ENCODE measurements at regions not wholly inside any gene's neighbourhood (a gene's known extent, or its start where the extent isn't known, plus 50 kb on each side); places are given as distances from the start of the nearest gene placed in this dataset.
A peak's percentile ranks its signal among the peaks of the same experiment; 100 is the strongest.
"Not testable (repeated sequence)": the region's sequence is repeated elsewhere in the genome, so short reads cannot be mapped to it uniquely, and the experiment has no call there.

DNA sequence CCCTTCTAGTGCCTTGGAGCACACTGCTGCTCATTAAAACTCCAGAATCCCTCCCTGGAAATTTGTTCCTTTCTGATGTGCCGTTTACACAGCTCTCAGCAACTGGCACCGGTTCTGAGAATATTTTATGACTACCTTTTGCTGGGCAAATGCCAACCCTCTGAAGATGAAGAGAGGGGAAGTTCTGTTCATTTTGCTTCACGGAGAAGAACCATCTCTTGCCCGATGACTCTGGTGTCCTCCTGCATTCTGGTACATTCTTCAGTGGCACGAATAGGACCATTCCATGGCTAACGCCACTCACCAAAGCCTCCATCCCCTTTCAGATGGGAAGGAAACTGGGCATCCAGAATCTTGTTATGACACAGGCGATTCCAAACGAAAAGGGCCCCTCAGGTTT lies 96.2 kb upstream of the SIM2 start:
- DNase-seq, result no peak

GRCh38 chr21:36603221-36603620 lies 95.7 kb upstream of the SIM2 start:
- no peak for DNase-seq

GRCh38 chr21:36605426-36605825 lies 93.5 kb upstream of the SIM2 start:
- DNase-seq, result no peak

DNA sequence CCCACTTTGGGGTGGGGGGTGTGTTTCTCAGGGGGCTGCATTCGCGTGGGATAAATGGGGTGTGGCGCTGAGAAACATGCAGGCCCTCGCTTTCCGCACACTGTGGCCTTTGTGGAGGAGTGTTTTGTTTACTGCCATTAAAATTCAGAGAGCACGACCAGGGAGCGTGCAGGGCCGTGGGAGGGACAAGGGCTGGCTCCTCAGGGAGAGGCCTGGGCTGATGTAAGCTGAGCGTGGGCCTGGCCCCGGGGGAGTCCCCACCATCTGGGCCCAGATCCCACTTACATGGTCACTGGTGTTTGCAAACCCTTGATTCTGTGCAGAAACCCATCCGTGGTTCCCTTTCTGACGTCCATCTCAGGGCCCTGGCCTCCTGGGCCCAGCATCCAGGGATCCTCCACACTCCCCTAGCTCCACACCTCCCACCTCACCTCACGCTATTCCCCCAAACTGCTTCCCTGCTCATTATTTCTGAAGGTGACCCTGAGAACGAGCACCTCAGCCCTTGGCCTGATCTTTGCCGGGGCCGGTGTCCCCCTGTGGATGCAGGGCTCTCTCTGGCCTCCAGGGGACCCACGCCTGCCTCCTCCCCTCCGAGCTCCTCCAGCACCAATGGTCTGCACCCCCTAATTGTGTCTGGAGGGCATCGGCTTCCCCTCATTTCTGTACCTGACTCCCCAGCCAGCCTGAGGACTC lies 92.5 kb upstream of the SIM2 start:
- DNase-seq, result no peak

- no peak for DNase-seq
Observed at GRCh38 chr21:36606983-36607325, 92.0 kb upstream of the SIM2 start.

DNA sequence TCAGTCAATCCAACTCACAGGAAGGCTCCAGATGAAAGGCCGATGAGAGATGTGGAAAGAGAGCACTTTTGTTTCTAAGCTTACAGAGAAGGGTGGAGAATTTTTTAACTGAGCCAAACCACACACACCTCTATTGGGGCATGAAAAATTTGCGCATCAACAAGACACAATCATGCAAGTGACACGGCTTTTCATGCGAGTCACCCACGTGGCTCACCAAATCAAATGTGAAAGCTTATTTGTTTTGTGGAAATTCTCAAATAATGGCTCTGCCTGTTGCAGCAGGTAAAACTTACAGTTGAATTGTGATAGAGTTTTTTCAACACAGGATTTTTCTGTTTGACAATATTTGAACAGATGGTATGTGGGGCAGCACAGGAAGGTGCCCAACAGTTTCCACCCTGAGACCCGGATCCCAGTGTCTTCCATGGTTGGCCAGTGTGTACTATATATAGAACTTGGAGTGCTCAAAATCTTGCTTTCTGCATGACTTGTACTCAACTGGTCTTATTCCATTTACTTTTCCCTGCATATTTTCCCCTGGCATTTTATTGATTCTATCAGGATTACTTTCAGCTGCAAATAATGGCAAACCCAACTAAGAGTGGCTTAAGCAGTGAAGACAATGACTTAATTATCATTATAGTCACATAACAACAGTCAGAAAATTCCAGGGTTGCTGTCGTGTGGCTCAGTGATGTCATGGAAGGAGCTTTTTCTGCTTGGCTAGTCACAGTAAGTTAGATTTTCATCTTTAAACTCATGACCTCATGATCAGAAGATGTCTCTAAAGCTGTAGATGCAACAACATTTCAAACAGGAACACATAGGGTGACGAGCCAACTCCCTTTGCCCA lies 90.6 kb upstream of the SIM2 start:
- no peak for DNase-seq

- DNase-seq, result no peak
Observed at GRCh38 chr21:36608897-36609225, 90.1 kb upstream of the SIM2 start.

DNA sequence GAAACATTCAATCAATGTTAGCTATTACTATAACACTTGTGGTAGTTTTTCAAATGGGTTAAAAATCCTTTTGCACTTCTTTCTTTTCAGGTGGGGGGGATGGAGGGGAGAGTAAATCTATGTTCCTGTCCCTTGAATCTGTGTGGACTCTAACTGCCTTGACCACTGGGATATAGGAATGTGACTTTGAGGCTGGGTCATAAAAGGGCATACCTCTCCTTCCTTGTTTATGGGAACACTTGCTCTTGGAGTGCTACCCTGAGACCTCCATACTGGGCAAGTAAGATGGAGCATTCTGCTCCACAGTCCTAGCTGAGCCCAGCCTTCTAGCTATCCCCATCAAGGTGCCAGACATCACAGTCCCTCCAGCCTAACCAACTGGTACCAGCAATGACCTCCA lies 89.3 kb upstream of the SIM2 start:
- DNase-seq, result no peak

GRCh38 chr21:36610201-36610600 lies 88.7 kb upstream of the SIM2 start:
- no peak for DNase-seq

- no peak for DNase-seq
Observed at GRCh38 chr21:36610935-36611334, 88.0 kb upstream of the SIM2 start.

DNA sequence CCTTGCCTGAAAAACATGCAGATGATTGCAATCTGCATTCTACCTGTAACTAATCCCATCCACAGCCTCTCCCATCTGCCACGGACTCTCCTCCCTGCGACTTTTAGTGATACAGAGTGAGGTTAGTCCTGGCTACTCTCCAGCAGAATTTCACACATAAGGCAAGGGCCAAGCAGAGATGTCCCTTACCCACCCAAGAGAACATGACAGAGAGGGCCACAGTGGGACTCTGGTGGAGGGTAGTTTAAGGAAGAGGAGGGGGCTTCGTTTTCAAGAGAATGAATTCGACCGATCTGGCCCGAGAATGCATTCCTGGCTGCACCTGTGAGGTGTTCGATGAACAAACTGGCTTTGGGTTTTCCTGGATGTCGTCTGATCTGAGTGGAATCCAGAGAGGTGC lies 87.5 kb upstream of the SIM2 start:
- DNase-seq, result no peak

GRCh38 chr21:36613059-36613458 lies 85.9 kb upstream of the SIM2 start:
- no peak for DNase-seq

DNA sequence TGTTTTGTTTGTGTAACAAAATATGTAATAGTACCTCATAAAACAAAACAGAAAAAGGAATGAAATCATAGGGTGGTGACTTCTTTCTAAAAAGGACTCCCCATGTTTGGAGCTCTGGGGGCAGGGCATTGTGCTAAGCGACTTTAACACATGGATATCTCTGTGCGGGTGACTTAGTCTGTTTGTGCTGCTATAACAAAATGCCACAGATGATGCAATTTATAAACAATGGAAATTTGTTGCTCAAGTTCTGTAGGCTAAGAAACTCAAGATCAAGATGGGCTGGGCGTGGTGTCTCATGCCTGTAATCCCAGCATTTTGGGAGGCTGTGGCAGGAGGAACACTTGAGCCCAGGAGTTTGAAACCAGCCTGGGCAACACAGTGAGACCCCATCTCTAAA lies 85.4 kb upstream of the SIM2 start:
- no peak for DNase-seq

DNA sequence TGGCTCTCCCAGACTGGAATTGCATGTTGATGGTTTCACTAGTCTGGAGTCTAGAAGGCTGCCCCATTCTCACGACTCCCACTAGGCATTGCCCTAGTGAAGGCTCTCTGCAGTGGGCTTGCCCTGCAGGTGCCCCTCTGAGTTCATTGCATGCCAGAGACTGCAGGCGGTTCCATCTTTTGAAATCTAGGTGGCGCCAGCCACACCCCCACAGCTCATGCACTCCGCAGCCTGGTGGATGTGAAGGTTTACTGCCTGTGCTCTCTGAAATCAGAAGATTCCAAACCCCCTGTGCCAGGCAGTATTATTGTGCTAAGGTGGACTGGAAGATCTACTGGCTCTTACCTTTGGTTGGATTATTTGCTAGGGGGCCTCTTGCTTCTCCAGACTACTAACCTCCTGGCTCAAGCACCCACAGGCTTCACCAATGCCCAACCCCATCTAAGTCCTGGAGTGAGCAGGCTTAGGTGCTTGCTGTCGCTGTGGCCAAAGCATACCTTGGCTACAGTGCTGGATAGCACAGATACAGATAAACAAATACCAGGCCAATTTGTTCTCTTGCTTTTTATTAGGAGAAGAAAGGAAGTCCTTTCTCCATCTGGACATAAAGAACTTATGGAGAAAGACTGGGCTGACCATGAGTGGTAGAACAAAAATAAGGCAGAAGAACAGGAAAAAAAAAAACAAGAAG lies 83.5 kb upstream of the SIM2 start:
- DNase-seq, result no peak

DNA sequence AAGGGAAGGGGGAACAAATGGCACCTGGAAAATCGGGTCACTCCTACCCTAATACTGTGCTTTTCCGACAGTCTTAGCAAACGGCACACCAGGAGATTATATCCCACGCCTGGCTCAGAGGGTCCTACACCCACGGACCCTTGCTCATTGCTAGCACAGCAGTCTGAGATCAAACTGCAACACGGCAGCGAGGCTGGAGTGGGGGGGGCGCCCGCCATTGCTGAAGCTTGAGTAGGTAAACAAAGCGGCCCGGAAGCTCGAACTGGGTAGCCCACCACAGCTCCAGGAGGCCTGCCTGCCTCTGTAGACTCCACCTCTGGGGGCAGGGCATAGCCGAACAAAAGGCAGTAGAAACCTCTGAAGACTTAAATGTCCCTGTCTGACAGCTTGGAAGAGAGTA lies 82.1 kb upstream of the SIM2 start:
- DNase-seq, result not testable (repeated sequence)

DNA sequence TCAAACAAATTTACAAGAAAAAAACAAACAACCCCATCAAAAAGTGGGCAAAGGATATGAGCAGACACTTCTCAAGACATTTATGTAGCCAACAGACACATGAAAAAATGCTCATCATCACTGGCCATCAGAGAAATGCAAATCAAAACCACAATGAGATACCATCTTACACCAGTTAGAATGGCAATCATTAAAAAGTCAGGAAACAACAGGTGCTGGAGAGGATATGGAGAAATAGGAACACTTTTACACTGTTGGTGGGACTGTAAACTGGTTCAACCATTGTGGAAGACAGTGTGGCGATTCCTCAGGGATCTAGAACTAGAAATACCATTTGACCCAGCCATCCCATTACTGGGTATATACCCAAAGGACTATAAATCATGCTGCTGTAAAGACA lies 77.1 kb upstream of the SIM2 start:
- not testable (repeated sequence) for DNase-seq

GRCh38 chr21:36624105-36624504 lies 74.8 kb upstream of the SIM2 start:
- DNase-seq, result no peak

DNA sequence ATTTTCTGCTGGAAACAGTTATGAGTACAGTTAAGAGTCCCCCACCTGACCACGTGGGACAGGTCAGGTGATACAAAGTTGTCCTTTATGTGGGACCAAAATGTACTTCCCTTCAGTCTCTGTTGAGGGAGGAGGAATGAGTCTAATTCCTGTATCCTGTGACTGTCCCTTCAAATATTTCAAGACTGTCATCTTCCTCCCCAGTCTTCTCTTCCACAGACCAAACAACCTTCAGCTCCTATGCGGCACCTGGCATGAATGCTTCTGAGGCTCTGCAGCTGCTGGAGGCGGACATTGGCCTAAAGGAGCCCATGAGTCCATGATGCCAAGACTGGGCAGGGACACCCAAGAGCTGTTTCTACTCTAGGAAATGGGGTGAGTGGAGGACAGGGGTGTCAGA lies 72.1 kb upstream of the SIM2 start:
- DNase-seq, result no peak

- no peak for DNase-seq
Observed at GRCh38 chr21:36627242-36627641, 71.7 kb upstream of the SIM2 start.

DNA sequence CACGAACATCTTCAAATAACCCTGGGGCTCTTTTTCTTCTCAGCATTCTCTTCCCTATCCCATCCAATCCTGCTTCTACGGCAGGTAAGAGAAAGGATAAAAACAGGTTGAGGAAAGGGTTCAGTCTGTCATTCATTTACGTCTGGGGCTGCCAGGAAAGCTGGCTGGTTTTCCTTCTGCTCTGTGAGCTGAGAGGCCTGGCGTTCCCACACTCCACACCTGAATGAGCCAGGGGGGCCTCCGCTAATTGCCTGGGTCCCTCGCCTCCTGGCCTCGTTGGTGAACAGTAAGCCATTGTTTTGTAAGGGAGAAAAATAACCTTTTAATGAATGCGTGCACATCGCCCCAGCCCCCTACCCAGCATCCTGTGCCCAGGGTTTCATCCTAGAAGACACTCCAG lies 70.8 kb upstream of the SIM2 start:
- DNase-seq, result no peak

GRCh38 chr21:36628761-36629460 lies 70.0 kb upstream of the SIM2 start:
- DNase-seq, result no peak

GRCh38 chr21:36630485-36631206 lies 68.3 kb upstream of the SIM2 start:
- DNase-seq, result peak; percentile 14 to 68

GRCh38 chr21:36636016-36636415 lies 62.9 kb upstream of the SIM2 start:
- DNase-seq, result no peak

All from NCI-H446 (cell line).